ENCODE measurements at regions not wholly inside any gene's neighbourhood (a gene's known extent, or its start where the extent isn't known, plus 50 kb on each side); places are given as distances from the start of the nearest gene placed in this dataset.

DNA sequence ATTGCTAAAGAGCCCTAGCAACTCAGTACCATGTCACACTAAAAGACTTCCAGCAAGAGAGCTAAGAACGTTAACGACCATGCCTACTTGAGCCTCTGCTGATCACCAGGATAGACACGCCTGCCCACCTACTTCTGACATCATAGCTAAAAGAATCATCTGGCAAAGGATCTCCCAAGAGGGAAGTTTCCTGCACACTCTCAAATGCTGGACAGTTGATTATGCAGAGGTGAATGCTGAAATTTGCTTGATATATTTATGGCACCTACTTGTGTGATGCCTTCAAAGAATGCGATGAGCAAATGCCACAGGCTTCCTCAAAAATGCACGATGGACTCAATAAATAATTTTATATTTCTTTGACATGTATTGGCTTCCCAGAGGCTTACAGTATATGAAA is 113.6 kb downstream of the GALC start:
- no peak for DNase-seq (ENCODE audit: low read depth in 2 of 2)

GRCh38 chr14:87878959-87879358 is 114.0 kb downstream of the GALC start:
- DNase-seq (ENCODE audit: low read depth in 2 of 2), result no peak

DNA sequence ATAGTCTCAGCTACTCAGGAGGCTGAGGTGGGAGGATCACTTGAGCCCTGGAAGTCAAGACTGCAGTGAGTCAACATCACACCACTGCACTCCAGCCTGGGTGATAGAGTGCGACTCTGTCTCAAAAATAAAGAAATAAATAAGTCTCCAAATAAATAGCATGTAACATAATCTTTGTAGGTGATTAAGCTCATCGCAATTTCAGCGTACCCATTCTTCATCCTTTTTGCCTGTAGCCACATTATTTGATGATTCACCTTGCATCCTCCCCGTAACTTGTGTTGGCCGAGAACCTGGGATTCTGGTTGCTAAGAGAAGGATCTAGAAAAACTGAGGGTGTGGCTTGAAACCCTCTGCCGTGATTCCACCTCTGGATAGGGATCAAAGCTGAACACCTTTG is 115.1 kb downstream of the GALC start:
- DNase-seq (ENCODE audit: low read depth in 2 of 2), result no peak

GRCh38 chr14:87874676-87875075 is 118.3 kb downstream of the GALC start:
- no peak for DNase-seq (ENCODE audit: low read depth in 2 of 2)

DNA sequence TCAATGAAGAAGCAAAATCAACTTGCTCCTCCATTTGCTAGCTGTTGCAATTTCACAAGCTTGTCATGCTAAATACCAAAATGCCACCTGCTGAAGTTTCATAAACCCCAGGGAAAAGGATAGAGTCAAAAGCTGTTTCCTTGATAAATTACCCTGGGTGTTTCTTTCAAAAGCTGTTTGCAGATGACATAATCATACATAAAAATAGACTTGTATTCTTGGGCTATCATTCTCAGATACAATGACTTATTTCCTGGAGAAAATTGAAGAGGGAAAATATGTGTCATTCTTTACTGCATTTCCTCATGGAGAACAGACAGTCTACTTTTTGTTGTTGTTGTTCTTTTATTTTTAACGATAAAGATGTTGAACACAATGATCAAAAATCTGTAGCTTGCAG is 119.2 kb downstream of the GALC start:
- no peak for DNase-seq (ENCODE audit: low read depth in 2 of 2)

GRCh38 chr14:87869619-87870583 is 123.1 kb downstream of the GALC start:
- DNase-seq (ENCODE audit: low read depth in 2 of 2), result no peak

GRCh38 chr14:87868920-87869319 is 124.1 kb downstream of the GALC start:
- DNase-seq (ENCODE audit: low read depth in 2 of 2), result no peak

- no peak for DNase-seq (ENCODE audit: low read depth in 2 of 2)
These were observed 126.9 kb downstream of the GALC start for GRCh38 chr14:87866116-87866515.

DNA sequence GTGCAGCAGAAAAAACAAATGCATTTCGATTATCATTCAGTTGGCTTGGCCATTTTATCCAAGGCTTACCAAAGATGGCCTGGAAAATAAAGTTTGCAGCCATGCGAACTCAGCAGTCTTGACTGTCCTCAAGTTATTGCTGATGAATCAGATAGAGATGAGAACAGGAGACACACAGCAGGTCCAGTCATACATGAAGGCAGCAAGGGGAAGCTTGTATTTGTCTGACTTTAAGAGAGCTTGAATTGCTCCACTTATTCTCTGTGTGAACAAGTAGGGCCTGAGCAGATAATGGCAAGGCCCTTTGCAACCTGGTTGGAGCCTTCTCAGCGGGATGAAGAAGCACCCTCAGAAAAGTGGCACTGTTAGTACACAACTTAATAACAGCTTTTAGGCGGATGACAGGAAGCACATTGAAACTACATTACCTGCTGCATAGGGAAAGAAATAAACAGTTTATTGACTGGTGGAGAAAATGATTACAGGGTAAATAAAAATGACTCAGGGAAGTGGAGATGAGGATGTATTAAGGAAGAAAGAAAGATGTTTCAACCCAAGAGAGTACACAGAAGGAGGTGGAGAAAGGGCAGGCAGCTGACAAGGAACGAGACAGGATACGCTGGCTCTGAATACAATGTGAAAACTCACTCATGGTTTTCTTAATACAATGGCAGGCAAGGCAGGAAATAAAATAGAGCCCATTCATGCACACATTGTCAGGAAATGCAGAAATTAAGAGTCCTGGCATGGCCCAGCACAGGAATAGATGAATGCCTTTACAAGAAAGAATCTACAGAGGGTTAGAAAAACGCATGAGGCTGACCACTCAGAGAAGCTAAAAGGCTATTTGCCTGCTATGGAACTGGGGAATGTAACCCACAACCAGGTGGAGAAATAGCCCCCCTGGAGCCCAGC is 128.4 kb downstream of the GALC start:
- no peak for DNase-seq (ENCODE audit: low read depth in 2 of 2)

GRCh38 chr14:87863047-87863446 is 129.9 kb downstream of the GALC start:
- no peak for DNase-seq (ENCODE audit: low read depth in 2 of 2)

DNA sequence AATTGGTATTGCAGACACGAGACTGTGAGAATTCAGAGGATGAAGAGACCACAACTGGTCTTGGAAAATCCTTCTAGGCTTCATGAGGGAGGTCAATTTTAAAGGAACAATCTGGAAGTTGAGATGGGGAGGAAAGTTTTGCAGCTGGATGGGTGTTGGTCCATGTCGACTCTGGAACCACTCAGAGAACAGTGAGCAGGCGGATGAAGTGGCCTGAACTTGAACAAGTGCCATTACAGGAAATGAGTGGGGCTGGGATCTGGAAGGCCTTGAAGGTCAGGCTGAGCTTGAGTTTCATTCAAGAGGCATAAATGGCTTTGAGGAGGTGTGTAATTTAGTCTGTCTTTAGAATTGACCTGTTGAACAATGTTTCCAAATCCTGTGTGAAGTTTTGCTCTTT is 140.9 kb downstream of the GALC start:
- DNase-seq (ENCODE audit: low read depth in 2 of 2), result no peak

DNA sequence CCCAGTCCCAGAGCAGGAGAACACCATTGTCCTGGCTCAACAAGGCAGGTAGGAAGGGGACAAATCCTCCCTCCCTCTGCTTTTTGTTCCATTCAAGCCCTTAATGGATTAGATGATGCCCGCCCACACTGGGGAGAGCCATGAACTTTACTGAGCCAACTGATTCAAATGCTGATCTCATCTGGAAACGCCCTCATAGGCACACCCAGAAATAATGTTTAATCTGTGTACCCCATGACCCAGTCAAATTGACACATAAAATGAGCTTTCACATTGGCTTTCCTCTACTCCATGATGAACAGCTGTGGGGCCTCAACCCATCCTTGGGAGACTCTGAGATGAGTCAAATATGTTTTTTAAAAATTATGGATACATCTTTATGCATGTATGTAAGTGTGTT is 141.8 kb downstream of the GALC start:
- no peak for DNase-seq (ENCODE audit: low read depth in 2 of 2)

DNA sequence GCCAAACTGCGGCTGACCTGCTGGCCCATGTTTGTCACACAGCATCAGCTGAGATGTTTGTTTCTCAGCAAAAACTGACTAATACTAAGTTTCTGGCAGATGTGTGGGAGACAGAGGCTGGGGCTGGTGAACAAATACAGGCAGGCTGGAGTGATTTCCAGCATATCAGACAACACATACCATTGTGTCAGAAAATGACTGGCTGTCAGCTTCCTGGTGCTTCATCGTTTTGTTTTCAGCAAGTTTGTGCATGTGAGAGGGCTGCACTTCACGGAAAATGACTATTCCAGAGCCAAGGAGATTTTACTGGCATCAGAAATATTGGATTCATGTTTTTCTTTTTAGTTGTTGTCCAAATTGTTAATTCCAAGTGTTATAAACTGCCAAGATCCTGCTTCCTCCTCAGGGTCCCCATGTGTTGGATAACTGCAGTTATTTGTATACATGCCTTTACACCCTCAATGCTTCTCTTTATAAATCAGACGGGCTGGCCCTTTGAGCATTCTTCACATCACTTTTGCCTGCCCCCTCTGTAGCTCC is 145.7 kb downstream of the GALC start:
- no peak for DNase-seq (ENCODE audit: low read depth in 2 of 2)

GRCh38 chr14:87840906-87841305 is 152.1 kb downstream of the GALC start:
- DNase-seq (ENCODE audit: low read depth in 2 of 2), result no peak

DNA sequence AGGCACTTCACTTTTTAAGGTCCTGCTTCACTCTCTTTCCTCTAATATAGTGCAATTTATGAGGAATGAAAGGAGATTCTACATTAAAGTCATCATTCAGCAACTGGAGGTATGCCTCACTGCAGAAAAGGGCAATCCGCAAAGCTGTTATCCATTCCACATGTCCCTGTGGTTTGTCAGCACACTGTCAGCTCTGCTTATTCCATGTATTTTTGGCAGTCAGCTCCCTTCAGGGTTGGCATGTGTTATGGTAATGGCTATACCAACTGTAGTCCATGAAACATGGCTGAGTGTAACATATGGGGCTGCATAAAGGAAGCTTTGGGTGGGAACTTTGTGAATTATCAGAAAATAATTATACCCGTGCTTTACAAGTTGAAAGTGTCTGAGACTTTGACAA is 154.1 kb downstream of the GALC start:
- no peak for DNase-seq (ENCODE audit: low read depth in 2 of 2)

DNA sequence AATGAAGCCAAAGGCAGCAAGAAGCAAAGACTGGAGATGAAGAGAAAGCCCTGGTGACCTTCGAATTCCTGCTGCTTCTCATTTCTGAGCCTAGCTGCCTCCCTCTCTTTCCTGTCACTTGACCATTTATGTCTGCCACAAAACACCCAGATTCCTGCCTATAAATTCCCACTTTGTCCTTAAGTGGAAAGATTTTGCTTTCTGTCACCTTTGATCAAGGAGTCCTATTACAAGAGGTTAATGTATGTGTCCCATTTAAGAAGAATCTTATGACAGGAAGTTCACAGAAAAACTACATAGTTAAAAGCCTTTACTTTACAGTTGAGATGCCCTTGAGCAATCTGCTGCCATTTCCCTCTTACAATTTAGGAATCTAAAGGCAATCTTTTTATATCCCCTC is 155.7 kb downstream of the GALC start:
- no peak for DNase-seq (ENCODE audit: low read depth in 2 of 2)

DNA sequence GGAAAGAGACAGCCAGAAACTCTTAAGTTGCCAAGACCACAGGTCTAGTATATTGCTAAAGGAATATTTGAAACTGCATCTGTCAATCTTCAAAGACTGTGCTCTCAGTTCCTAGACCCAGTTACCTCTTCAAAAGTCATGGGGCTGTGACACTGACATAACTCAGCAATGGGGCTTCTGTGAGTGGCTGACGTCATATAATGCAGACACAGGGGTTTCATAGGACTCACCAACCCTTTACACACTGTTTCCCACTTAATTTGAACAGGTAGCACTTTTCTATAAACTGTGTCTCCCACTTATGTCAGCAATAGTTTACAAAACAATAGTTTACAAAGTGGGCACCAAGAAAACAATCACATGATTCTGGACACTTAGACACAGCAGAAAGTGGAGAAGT is 158.4 kb downstream of the GALC start:
- DNase-seq (ENCODE audit: low read depth in 2 of 2), result no peak

DNA sequence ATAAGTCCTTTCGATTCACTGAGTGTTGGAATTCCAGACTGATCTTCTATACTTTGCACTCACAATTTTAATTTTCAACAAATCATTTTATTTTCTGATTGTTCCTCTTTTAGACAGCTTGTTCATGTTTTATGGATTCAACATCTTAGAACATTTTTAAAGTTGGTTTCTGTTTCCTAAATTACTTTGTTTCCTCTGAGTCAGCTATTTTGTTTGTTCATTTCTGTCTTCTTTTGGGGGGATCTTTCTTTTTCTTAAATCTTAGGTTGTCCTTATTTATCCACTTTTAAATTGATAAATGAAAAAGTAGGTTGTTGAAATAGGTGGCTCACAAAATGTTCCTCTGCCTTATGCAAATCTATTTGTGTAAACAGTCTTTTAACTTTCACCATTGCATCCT is 160.0 kb downstream of the GALC start:
- DNase-seq (ENCODE audit: low read depth in 2 of 2), result no peak

DNA sequence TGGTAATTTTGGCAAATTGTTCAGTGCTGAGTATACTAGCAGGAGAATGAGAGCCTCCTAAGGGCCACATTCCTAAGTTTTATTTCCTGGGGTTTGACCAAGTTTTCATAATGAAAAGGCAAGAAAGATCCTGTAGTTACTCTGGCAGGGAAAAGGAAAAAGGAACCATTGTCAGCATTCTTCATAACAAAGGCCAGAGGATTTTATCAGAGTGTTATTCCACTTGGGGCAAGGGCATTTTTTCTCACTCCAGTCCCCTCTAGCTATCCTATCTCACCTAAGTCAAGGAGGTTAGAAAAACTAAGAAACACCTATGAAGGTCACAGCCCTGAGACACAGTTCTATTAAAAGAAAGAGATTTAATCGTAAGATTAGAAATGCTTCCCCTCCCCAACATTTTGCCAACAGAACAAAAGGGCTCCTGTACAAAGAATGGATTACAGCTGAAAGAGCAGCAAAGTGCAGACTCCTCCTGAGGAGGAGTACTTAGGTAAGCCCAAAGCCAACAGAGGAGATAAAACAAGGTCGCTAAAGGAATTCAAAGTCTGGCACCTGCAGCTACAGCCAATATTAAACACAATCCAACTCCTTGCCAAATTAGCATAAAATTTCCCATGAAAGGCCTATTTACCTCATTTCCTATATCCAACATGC is 162.4 kb downstream of the GALC start:
- DNase-seq (ENCODE audit: low read depth in 2 of 2), result no peak

DNA sequence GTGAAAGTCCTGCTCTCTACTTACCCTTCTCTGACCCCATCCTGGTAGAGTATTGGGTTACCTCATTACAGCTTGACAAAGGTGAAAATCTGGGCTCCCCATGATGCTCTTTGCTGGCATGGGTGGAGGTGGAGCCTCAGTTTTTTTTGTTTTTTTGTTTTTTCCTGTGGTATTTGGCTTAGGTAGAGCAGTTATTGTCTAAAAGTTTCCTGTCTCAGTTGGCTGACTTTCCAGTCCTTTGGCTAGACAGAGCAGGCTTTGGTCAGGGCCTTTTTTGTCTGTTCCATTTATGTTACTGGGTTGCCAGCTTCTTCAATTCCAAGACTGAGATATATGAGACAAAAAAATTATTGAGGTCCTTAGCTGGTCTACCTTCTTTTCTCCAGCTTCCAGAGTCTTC is 163.4 kb downstream of the GALC start:
- DNase-seq (ENCODE audit: low read depth in 2 of 2), result no peak

- no peak for DNase-seq (ENCODE audit: low read depth in 2 of 2)
These were observed 168.7 kb downstream of the GALC start for GRCh38 chr14:87824266-87824665.

DNA sequence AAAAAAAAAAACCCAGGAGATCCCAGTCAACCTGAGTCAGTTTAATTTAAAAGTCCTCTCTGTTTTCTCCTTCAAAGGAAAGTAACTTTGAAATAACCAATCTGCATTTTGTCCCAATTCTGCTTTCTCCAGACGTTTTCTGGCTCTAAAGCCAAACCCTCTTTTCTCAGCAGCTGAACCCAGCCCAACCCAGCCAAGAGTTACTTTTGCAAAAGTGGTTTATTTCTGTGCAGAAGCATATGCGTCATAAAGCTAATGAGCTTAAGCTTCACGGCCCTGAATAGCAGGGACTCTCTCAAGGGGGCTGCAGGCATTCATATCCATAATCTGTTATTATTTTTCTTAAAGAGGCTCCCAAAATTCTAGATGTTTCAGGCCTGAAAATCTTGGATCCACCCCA is 176.6 kb downstream of the GALC start:
- DNase-seq (ENCODE audit: low read depth in 2 of 2), result no peak
